SK-N-SH (cell line): ENCODE measurements at regions not wholly inside any gene's neighbourhood (a gene's known extent, or its start where the extent isn't known, plus 50 kb on each side); places are given as distances from the start of the nearest gene placed in this dataset.
"Not testable (repeated sequence)": the region's sequence is repeated elsewhere in the genome, so short reads cannot be mapped to it uniquely, and the experiment has no call there.

Source experiments
- CTCF ChIA-PET: fragments of 300-600, 350-600 bp; formaldehyde crosslinking; extraction: SDS; loops from one replicate; lab custom pipeline; 2021; lab: Yijun Ruan, JAX
- POLR2A ChIA-PET: fragments of 350-600 bp; sonication (Branson Sonifier 250); formaldehyde crosslinking; extraction: SDS; loops from one replicate; lab custom pipeline; 2020; ENCODE audit warnings: antibody characterized with exemption, inconsistent platforms; lab: Yijun Ruan, JAX
- DNase-seq: peaks from one replicate; pipeline ENCODE4 v3.0.0; 2012
- H2AFZ ChIP-seq: fragments of 200-600 bp; sonication (generic); 2 replicates; pipeline ENCODE4 v1.8.1; 2016; ENCODE audit warnings: antibody characterized with exemption, mild to moderate bottlenecking, low read depth
- H3F3A ChIP-seq: fragments of 200-600 bp; sonication (generic); replicated peaks from 2 replicates; pipeline ENCODE3; 2016; ENCODE audit warnings: antibody characterized with exemption, mild to moderate bottlenecking; ENCODE audit not compliant: insufficient read depth
- H3K27ac ChIP-seq, 2 experiments: fragments of 200-500 bp in 1 of 2; fragments of 200-600 bp in 1 of 2; sonication (Bioruptor generic) in 1 of 2; sonication (generic), shearing (Covaris generic) in 1 of 2; 2 replicates each; pipeline versions ENCODE4 v1.5.1 to v1.6.1; 2014 to 2016; ENCODE audit warnings: low read depth in 2 of 2, inconsistent platforms in 1 of 2, low read length in 1 of 2, mild to moderate bottlenecking in 1 of 2, mixed read lengths in 1 of 2
- H3K27me3 ChIP-seq: fragments of 200-600 bp; sonication (generic), shearing (Covaris generic); 2 replicates; pipeline ENCODE4 v1.6.1; 2016; ENCODE audit warnings: mixed run types; ENCODE audit not compliant: insufficient read depth
- H3K36me3 ChIP-seq, 2 experiments: fragments of 200-500 bp in 1 of 2; fragments of 200-600 bp in 1 of 2; sonication (Bioruptor generic) in 1 of 2; sonication (generic) in 1 of 2; replicated peaks in 1 of 2; 2 replicates each; pipeline versions ENCODE3 to v1.5.1; 2014 to 2016; ENCODE audit warnings: low read length in 1 of 2, mild to moderate bottlenecking in 1 of 2; ENCODE audit not compliant: insufficient read depth in 2 of 2, control insufficient read depth in 1 of 2
- H3K4me1 ChIP-seq, 2 experiments: fragments of 200-500 bp in 1 of 2; fragments of 200-600 bp in 1 of 2; sonication (Bioruptor generic) in 1 of 2; sonication (generic), shearing (Covaris generic) in 1 of 2; 2 replicates each; pipeline versions ENCODE4 v1.5.1 to v1.6.1; 2014 to 2016; ENCODE audit warnings: low read depth in 1 of 2, low read length in 1 of 2, mixed run types in 1 of 2; ENCODE audit not compliant: insufficient read depth in 2 of 2, control insufficient read depth in 1 of 2
- H3K4me2 ChIP-seq: fragments of 200-600 bp; sonication (generic), shearing (Covaris generic); 2 replicates; pipeline ENCODE4 v1.6.1; 2017; ENCODE audit warnings: mixed run types
- H3K4me3 ChIP-seq, 2 experiments: fragments of 200-500 bp in 1 of 2; fragments of 200-600 bp in 1 of 2; sonication (Bioruptor generic) in 1 of 2; sonication (generic), shearing (Covaris generic) in 1 of 2; 2 replicates each; pipeline versions ENCODE4 v1.5.1 to v1.8.1; 2014 to 2016; ENCODE audit warnings: low read depth in 2 of 2, inconsistent platforms in 1 of 2, low read length in 1 of 2, mild to moderate bottlenecking in 1 of 2, mixed read lengths in 1 of 2, moderate library complexity in 1 of 2
- H3K79me2 ChIP-seq: fragments of 200-600 bp; sonication (generic); 2 replicates; pipeline ENCODE4 v1.8.1; 2017; ENCODE audit warnings: mild to moderate bottlenecking; ENCODE audit not compliant: insufficient read depth
- H3K9ac ChIP-seq: fragments of 200-600 bp; sonication (generic); 2 replicates; pipeline ENCODE4 v1.6.1; 2017; ENCODE audit warnings: mixed run types
- H3K9me2 ChIP-seq: fragments of 200-600 bp; sonication (generic); 2 replicates; pipeline ENCODE4 v1.6.1; 2017; ENCODE audit warnings: mixed run types
- H3K9me3 ChIP-seq: fragments of 200-600 bp; sonication (generic); 2 replicates; pipeline ENCODE4 v1.6.1; 2017; ENCODE audit warnings: mixed run types, mild to moderate bottlenecking, moderate library complexity
- H4K20me1 ChIP-seq: fragments of 200-600 bp; sonication (generic); 2 replicates; pipeline ENCODE4 v1.6.1; 2017; ENCODE audit warnings: mild to moderate bottlenecking, mixed run types; ENCODE audit not compliant: insufficient read depth
- CHD2 ChIP-seq: fragments of 150-350 bp; IDR thresholded peaks from 2 replicates; pipeline ENCODE4 v1.6.1; 2018; ENCODE audit warnings: low read length; ENCODE audit not compliant: partially characterized antibody
- ELF1 ChIP-seq: IDR thresholded peaks from 2 replicates; pipeline ENCODE4 v1.4.0; 2012
- EZH2phosphoT487 ChIP-seq: fragments of 200-600 bp; sonication (generic); IDR thresholded peaks from 2 replicates; pipeline ENCODE4 v1.6.1; 2017; ENCODE audit warnings: low read depth, mixed run types, mild to moderate bottlenecking, antibody characterized with exemption, moderate library complexity, borderline replicate concordance
- FOXM1 ChIP-seq: IDR thresholded peaks from 2 replicates; pipeline ENCODE4 v1.4.0; 2012; ENCODE audit warnings: low read depth, mild to moderate bottlenecking
- GABPA ChIP-seq: IDR thresholded peaks from 2 replicates; pipeline ENCODE4 v1.4.0; 2012; ENCODE audit warnings: low read depth, mild to moderate bottlenecking
- GATA2 ChIP-seq: sonication (generic); formaldehyde crosslinking; IDR thresholded peaks from 2 replicates; pipeline ENCODE4 v1.5.0; 2020; ENCODE audit warnings: mild to moderate bottlenecking, missing genetic modification reagents
- JUND ChIP-seq: IDR thresholded peaks from 2 replicates; pipeline ENCODE4 v1.4.0; 2012
- NRF1 ChIP-seq: IDR thresholded peaks from 2 replicates; pipeline ENCODE4 v1.6.1; 2012; ENCODE audit warnings: low read depth, mild to moderate bottlenecking, low read length
- RAD21 ChIP-seq: IDR thresholded peaks from 2 replicates; pipeline ENCODE4 v1.6.1; 2012; ENCODE audit warnings: mild to moderate bottlenecking, low read length
- SMC3 ChIP-seq: IDR thresholded peaks from 2 replicates; pipeline ENCODE4 v1.6.1; 2012; ENCODE audit warnings: low read depth, low read length, improper control_type of control experiment
- TAF1 ChIP-seq: IDR thresholded peaks from 2 replicates; pipeline ENCODE4 v1.6.1; 2012; ENCODE audit warnings: low read depth, mild to moderate bottlenecking, low read length, moderate library complexity, borderline replicate concordance
- TCF12 ChIP-seq: IDR thresholded peaks from 2 replicates; pipeline ENCODE4 v1.4.0; 2012
- WGBS: methylation state at CpG from one replicate; pipeline ENCODE4 v1.1.6; 2017; ENCODE audit warnings: low lambda C conversion rate; 5-methylcytosine and 5-hydroxymethylcytosine counted together
- TF ChIP-seq, protein P1 (sequence below): IDR thresholded peaks from 2 replicates; pipeline ENCODE4; 2012

DNA sequence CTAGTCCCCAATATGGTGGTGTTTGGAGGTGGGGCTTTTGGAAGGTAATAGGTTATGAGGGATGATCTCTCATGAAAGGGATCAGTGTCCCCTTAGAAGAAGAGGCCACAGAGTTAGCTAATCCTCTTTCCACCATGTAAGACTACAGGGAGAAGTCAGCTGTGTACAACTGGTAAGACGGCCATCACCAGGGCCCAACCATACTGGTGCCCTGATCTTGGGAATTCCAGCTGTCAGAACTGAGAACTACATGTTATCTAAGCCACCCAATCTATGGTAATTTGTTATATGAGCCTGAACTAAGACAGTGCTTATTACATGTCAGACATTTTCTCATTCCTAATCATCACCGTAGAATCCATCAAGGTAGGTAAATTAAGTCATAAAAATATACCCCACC, 77.7 kb upstream of the ZNF217 start:
- ChIA-PET CTCF (no interaction called here), POLR2A (no interaction called here)
- Histone ChIP-seq H3K9ac (no peak overlapping the region), H3K79me2 (no peaks in the 10 kb centered on the region), H3K27me3 (no peaks in the 10 kb centered on the region), H3K4me1 (no peaks in the 10 kb centered on the region), H2AFZ (no peak overlapping the region), H3K27ac (no peak overlapping the region), H3F3A (no peaks in the 10 kb centered on the region), H4K20me1 (no peaks in the 10 kb centered on the region), H3K4me3 (no peak overlapping the region), H3K9me3 (no peaks in the 10 kb centered on the region), H3K9me2 (no peaks in the 10 kb centered on the region), H3K4me2 (no peak overlapping the region), H3K36me3 (no peaks in the 10 kb centered on the region)
- TF ChIP-seq ELF1 (no peak), JUND (no peak)
- DNase-seq = no peak
- 100% methylated on average over 2 of the region's 2 CpGs for WGBS

DNA sequence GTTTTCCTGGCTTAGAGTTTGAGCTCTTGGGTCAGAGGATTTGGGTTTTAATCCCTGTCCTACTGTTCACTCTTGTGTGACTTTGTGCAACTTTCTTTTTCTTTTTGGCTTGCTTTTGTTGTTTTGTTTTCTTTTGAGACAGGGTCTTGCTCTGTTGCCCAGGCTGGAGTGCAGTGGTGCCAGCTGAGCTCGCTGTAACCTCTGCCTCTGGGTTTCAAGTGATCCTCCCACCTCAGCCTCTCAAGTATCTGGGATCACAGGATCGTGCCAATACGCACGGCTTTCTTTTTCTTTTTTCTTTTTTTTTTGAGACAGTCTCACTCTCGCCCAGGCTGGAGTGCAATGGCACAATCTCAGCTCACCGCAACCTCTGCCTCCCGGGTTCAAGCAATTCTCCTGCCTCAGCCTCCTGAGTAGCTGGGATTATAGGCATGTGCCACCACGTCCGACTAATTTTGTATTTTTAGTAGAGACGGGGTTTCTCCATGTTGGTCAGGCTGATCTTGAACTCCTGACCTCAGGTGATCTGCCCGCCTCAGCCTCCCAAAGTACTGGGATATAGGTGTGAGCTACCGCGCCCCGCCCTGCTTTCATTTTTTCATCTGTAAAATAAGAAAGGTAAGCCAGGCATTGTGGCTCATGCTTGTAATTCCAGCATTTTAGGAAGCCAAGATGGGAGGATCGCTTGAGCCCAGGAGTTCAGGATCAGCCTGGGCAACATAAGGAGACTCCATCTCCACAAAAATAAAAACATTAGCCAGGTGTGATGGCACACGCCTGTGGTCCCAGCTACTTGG, 76.1 kb upstream of the ZNF217 start:
- H3K9me3 ChIP-seq, H2AFZ ChIP-seq, H3K9me2 ChIP-seq, H3K4me2 ChIP-seq, H3K36me3 ChIP-seq, H3K4me3 ChIP-seq, H3K27ac ChIP-seq, CTCF ChIA-PET, H3K4me1 ChIP-seq, H4K20me1 ChIP-seq, H3K79me2 ChIP-seq, DNase-seq, POLR2A ChIA-PET, H3K27me3 ChIP-seq, H3K9ac ChIP-seq, H3F3A ChIP-seq: not testable (repeated sequence)
- WGBS = 91% methylated on average over 14 of the region's 16 CpGs

- POLR2A ChIA-PET = no interaction called here
- no peak overlapping the region for H3K27ac ChIP-seq
- WGBS = 89% methylated on average over 7 of the region's 9 CpGs
- no peak overlapping the region for H3K4me2 ChIP-seq
- no peaks in the 10 kb centered on the region; a peak in 1 of 4 replicates for H3K4me1 ChIP-seq
- no peak overlapping the region for H3K9ac ChIP-seq
- H3F3A ChIP-seq = no peaks in the 10 kb centered on the region
- no peaks in the 10 kb centered on the region for H3K79me2 ChIP-seq
- H3K9me3 ChIP-seq = no peaks in the 10 kb centered on the region
- no peaks in the 10 kb centered on the region for H3K27me3 ChIP-seq
- H4K20me1 ChIP-seq = no peaks in the 10 kb centered on the region
- CTCF ChIA-PET = no interaction called here
- no peaks in the 10 kb centered on the region for H3K9me2 ChIP-seq
- no peak overlapping the region for H2AFZ ChIP-seq
- no peaks in the 10 kb centered on the region for H3K36me3 ChIP-seq
- no peak for TF ChIP-seq NRF1
- TF ChIP-seq GABPA = no peak
- TF ChIP-seq ELF1 = no peak
- TF ChIP-seq FOXM1 = no peak
- TF ChIP-seq SMC3 = no peak
- TF ChIP-seq TAF1 = no peak
- no peak for TF ChIP-seq EZH2phosphoT487
- TF ChIP-seq CHD2 = no peak
- TF ChIP-seq TCF12 = no peak
- TF ChIP-seq GATA2 (CRISPR knock-in tag) = no peak
- TF ChIP-seq, protein P1, sequence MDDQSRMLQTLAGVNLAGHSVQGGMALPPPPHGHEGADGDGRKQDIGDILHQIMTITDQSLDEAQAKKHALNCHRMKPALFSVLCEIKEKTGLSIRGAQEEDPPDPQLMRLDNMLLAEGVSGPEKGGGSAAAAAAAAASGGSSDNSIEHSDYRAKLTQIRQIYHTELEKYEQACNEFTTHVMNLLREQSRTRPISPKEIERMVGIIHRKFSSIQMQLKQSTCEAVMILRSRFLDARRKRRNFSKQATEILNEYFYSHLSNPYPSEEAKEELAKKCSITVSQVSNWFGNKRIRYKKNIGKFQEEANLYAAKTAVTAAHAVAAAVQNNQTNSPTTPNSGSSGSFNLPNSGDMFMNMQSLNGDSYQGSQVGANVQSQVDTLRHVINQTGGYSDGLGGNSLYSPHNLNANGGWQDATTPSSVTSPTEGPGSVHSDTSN = no peak
- no peak for TF ChIP-seq RAD21
- DNase-seq = no peak
- no peak overlapping the region for H3K4me3 ChIP-seq
Measured at GRCh38 chr20:53668992-53669391, 75.4 kb upstream of the ZNF217 start.
